ENCODE measurements at regions not wholly inside any gene's neighbourhood (a gene's known extent, or its start where the extent isn't known, plus 50 kb on each side); places are given as distances from the start of the nearest gene placed in this dataset.

DNA sequence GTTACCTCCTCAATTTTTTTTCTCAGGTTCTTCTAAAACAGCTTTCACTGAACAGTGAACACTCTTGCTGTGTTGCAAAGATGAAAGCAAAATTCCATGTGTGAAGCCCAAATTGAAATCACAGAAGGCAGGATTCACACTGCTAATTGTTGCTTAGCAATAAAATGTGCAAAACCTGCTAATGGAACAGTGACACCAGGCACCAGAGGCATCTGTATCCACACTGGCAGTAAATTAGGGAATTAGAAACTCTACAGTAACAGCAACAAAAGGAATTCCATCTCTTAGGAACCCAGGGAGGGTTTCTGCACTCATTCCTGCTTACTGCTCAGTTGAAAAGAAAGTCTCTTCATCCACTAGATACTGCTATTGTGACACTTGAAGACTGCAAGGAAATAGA is 202.3 kb downstream of the GXYLT1 start:
- TF ChIP-seq GTF2A2 (tag; IDR thresholded peaks at IDR 0.05) (no peak), TEAD4 (IDR thresholded peaks at IDR 0.05; ENCODE audit: low read length) (no peak), TEAD4 (CRISPR knock-in tag; IDR thresholded peaks at IDR 0.05; ENCODE audit: borderline replicate concordance) (no peak), CTCF (IDR thresholded peaks at IDR 0.05 in 2 of 3, conservative IDR thresholded peaks at IDR 0.05 in 1 of 3; ENCODE audit: insufficient read depth in 2 of 3, low read depth in 1 of 3, low read length in 3 of 3) (no peak), FUS (optimal IDR thresholded peaks at IDR 0.05; ENCODE audit: low read depth, low read length) (no peak), ZEB2 (IDR thresholded peaks at IDR 0.05) (no peak), MTA2 (IDR thresholded peaks at IDR 0.05; ENCODE audit: low read depth) (no peak), POLR2A (conservative IDR thresholded peaks at IDR 0.05) (no peak), ZBTB7A (IDR thresholded peaks at IDR 0.05; ENCODE audit: borderline replicate concordance, control insufficient read depth, low read depth, low read length) (no peak), CBX3 (IDR thresholded peaks at IDR 0.05; ENCODE audit: borderline replicate concordance in 1 of 2, low read length in 2 of 2) (no peak), RAD21 (CRISPR knock-in tag; conservative IDR thresholded peaks at IDR 0.05 in 1 of 2, IDR thresholded peaks at IDR 0.05 in 1 of 2) (no peak), NFE2L1 (tag; IDR thresholded peaks at IDR 0.05; ENCODE audit: borderline replicate concordance, low read depth) (no peak), POLR2AphosphoS5 (IDR thresholded peaks at IDR 0.05; ENCODE audit: control insufficient read depth, insufficient read depth, low read depth, low read length) (no peak)

All from K562 (cell line).